ENCODE measurements at regions not wholly inside any gene's neighbourhood (a gene's known extent, or its start where the extent isn't known, plus 50 kb on each side); places are given as distances from the start of the nearest gene placed in this dataset.
"Not testable (repeated sequence)": the region's sequence is repeated elsewhere in the genome, so short reads cannot be mapped to it uniquely, and the experiment has no call there.

GRCh38 chrX:4668802-4669536 lies 955.5 kb upstream of the PRKX start:
- DNase-seq = no peak

GRCh38 chrX:4663085-4663484 lies 949.6 kb upstream of the PRKX start:
- DNase-seq = no peak

GRCh38 chrX:4661771-4662170 lies 948.3 kb upstream of the PRKX start:
- DNase-seq = no peak

- no peak for DNase-seq
Measured at GRCh38 chrX:4656419-4656818, 943.0 kb upstream of the PRKX start.

- no peak for DNase-seq
Measured at GRCh38 chrX:4655743-4656142, 942.3 kb upstream of the PRKX start.

GRCh38 chrX:4642114-4642513 lies 928.7 kb upstream of the PRKX start:
- no peak for DNase-seq

- DNase-seq = no peak
Measured at GRCh38 chrX:4638036-4638435, 924.6 kb upstream of the PRKX start.

GRCh38 chrX:4627414-4627813 lies 914.0 kb upstream of the PRKX start:
- DNase-seq = no peak

- DNase-seq = no peak
Measured at GRCh38 chrX:4622486-4623167, 909.2 kb upstream of the PRKX start.

GRCh38 chrX:4613651-4614050 lies 900.2 kb upstream of the PRKX start:
- not testable (repeated sequence) for DNase-seq

- no peak for DNase-seq
Measured at GRCh38 chrX:4588893-4589292, 875.4 kb upstream of the PRKX start.

GRCh38 chrX:4588466-4588865 lies 875.0 kb upstream of the PRKX start:
- DNase-seq = no peak

GRCh38 chrX:4588056-4588455 lies 874.6 kb upstream of the PRKX start:
- no peak for DNase-seq

GRCh38 chrX:4579999-4580398 lies 866.5 kb upstream of the PRKX start:
- DNase-seq = no peak

GRCh38 chrX:4579480-4579879 lies 866.0 kb upstream of the PRKX start:
- no peak for DNase-seq

- no peak for DNase-seq
Measured at GRCh38 chrX:4572691-4573090, 859.2 kb upstream of the PRKX start.

GRCh38 chrX:4570151-4570550 lies 856.7 kb upstream of the PRKX start:
- DNase-seq = no peak

- DNase-seq = no peak
Measured at GRCh38 chrX:4560192-4560591, 846.7 kb upstream of the PRKX start.

GRCh38 chrX:4550018-4550417 lies 836.6 kb upstream of the PRKX start:
- no peak for DNase-seq

GRCh38 chrX:4547213-4547836 lies 833.9 kb upstream of the PRKX start:
- peak; percentile 57 to 58 for DNase-seq

GRCh38 chrX:4546178-4546577 lies 832.7 kb upstream of the PRKX start:
- DNase-seq = not testable (repeated sequence)

GRCh38 chrX:4528247-4528646 lies 814.8 kb upstream of the PRKX start:
- no peak for DNase-seq

GRCh38 chrX:4485912-4486311 lies 772.5 kb upstream of the PRKX start:
- DNase-seq = no peak

GRCh38 chrX:4484266-4484665 lies 770.8 kb upstream of the PRKX start:
- no peak for DNase-seq

All from activated T-cell treated with anti-CD3 and anti-CD28 coated beads, Interleukin-2, amount 50 U/mL, for 48 hours (primary cell).